HG03575 (cell line): ENCODE measurements at regions not wholly inside any gene's neighbourhood (a gene's known extent, or its start where the extent isn't known, plus 50 kb on each side); places are given as distances from the start of the nearest gene placed in this dataset.

Source experiments
- ATAC-seq: cut with Tn5 transposase; IDR thresholded peaks from one replicate; pipeline ENCODE4 v1.9.1; 2021; ENCODE audit not compliant: unreplicated experiment, insufficient number of reproducible peaks, low FRiP score; ENCODE audit errors: extremely low read depth

DNA sequence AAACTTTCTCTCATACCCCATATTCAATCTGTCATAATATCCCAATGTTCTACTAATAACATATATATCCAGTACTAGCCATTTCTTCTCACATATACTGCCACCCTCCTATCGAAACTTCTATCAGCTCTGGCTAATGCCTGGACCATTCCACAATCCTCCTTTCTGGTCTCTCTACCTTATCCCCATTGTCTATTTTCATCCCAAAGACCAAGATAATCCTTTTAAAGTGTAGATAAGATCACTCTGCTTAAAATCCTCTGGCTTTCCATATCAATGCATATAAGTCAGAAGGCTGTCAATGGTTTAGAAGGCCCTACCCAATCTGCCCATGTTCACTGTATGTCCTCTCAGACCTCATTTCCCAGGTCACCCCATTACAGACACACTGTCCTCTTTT is 229.6 kb downstream of the ZEB2 start:
- no peak for ATAC-seq

DNA sequence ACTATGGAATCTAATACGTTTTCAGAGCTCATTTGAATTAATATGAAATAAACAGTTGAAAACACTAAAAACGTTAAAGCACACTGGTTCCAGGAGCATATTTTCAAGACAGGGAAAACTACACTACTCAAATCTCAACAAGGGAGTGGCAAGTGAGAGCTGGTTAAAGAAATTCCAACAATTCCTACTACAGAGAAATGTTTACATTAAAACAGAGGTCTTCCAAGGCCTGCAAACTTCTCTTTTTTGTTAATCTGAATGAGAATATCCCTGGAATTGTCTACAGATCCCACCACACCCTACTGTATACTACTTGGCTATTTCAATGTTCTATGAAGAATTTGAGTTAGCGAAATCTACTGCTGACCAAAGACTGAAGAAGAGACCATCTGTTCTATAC is 231.5 kb downstream of the ZEB2 start:
- no peak for ATAC-seq

GRCh38 chr2:144285324-144285723 is 234.6 kb downstream of the ZEB2 start:
- no peak for ATAC-seq

GRCh38 chr2:144281476-144281875 is 238.4 kb downstream of the ZEB2 start:
- no peak for ATAC-seq

DNA sequence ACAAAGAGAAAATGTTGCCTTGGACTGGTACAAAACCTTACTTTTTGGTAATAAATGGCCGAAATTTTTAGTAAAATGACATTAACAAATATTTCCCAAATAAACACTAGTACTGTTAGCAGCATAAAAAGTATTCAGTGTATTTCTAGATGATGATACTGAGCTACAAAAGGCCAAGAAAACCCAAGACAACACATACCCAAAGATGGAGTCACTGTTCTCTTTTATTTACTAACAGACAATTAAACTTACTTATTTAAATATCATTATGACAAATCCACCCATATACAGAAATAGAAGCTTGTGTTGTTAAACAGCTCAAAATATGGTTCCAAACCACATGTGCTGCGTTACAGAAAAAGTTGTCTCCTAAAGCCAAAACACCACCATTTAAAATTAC is 239.9 kb downstream of the ZEB2 start:
- no peak for ATAC-seq

DNA sequence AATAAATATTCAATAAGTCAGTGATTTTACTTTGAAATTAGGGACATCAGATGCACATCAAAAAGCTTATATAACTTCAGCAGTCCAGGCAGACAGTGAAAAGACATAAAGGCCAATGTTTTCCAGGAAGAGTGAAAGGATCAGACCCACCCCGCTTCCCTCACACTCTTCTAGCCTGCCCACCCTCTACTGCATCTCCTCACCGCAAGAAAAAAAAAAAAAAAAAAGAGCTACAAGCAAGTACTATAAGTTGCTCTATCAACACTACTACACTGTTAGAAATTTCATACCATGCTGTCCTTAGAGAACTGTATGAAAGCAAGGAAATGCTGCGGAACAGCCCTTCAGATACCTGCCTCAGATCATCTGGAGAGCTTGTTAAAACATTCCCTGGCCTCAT is 240.8 kb downstream of the ZEB2 start:
- no peak for ATAC-seq

GRCh38 chr2:144277622-144278354 is 242.1 kb downstream of the ZEB2 start:
- ATAC-seq, result no peak

DNA sequence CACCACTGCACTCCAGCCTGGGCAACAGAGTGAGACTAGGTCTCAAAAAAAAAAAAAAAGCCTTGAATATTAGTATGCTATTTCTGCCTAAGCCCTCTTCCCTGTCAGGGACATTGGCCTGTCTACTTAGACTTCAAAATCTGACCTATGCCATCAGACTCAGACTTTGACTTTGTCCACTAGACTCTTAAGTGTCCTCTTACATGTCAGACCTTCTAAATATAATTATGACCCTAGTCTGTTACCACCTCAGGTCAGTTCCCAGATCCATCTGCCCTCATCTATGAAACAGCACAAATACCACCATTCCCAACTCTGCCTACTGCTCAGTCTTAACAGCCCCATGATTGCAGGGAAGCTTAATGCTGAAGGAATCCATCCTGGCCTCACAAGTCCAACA is 244.6 kb downstream of the ZEB2 start:
- ATAC-seq, result no peak

DNA sequence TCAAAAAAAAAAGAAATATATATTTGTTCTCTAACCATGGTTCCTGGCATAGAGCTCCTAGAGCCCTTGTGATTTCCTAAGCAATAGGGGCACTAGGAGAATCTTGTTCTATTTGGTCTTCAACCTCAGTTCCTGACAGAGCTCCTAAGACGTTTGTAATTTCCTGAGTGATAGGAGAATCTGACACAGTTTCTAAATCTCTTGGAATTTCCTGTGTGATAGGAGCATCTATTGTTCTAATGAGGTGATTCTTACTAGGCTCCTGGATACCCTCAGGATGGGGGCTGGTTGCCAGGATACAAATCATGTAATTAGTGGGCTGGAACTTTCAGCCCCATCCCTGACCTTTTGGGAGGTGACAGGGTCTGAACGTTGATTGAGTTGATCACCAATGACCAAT is 245.8 kb downstream of the ZEB2 start:
- no peak for ATAC-seq

DNA sequence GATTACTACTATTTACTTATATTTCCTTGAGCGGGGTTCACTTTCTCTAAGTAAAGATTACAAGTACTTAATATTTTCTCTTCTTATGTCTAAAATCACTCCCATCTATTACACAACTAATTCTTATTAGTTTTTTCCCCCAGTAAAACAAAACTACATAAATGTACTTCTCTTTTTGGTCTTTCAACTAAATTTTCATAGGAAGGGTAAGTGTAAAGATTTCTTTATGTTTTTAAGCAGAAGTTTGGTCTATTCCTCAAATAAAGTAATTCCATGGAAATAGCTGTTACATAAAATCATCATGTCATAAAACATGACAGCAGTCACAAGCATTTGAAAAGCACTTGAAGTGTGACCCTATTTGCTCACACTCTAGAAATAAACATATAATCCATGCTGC is 249.0 kb downstream of the ZEB2 start:
- ATAC-seq, result no peak

DNA sequence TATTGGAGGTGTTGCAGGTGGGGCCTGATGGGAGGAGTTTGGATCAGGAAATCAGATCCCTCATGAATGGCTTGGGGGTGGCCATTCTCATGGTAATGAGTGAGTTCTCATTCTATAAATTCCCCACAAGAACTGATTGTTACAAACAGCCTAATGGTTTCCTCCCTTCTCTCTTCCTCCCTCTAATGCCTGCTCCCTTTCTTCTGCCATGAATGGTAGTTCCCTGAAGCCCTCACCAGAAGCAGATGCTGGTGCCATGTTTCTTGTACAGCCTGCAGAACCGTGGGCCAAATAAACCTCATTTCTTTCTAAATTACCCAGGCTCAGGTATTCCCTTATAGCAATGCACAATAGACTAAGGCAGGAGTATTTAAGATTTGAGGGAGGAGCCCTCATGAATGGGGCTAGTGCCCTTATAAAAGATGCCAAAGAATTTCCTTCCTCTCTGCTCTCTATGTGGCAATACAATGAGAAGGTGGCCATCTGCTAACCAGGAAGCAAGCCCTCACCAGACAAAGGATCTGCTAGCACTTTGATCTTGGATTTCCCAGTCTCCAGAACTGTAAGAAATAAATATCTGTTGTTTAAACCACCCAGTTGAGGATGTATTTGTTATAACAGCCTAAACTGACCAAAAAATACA is 251.8 kb downstream of the ZEB2 start:
- no peak for ATAC-seq

- ATAC-seq, result no peak
Observed at GRCh38 chr2:144267239-144267638, 252.7 kb downstream of the ZEB2 start.

DNA sequence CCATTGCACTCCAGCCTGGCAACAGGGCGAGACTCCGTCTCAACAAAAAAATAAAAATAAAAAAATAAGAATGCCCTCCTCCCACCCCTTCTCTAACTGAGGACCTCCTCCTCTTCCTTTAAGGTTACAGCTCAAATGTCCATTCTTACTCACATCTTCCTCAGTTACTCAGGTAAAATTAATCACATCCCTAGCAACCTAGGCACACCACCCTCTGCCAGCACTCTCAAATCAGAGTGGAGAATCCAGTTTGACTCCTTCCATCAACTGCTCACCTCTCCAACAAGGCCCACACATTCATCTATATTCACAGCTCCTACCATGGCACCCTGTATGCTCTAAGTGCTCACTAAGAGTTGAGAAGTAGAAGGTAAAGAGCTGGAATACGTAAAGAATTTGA is 254.3 kb downstream of the ZEB2 start:
- ATAC-seq, result no peak

- no peak for ATAC-seq
Observed at GRCh38 chr2:144261966-144262365, 258.0 kb downstream of the ZEB2 start.

- no peak for ATAC-seq
Observed at GRCh38 chr2:144261336-144261735, 258.6 kb downstream of the ZEB2 start.

DNA sequence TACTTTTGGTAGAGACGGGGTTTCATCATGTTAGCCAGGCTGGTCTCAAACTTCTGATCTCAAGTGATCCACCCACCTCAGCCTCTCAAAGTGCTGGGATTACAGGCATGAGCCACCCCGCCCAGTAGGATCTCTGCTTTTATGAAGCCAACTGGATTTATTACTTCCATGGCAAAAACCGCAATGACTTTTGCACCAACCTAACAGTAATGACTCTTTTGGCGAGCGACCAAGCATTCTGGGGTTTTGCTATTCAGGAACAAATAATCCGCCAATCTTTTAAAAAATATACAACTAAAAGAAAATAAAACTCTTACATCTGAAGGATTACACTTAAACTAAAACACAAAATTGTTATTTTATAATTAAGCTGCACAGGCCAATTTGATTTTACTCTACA is 260.6 kb downstream of the ZEB2 start:
- no peak for ATAC-seq

DNA sequence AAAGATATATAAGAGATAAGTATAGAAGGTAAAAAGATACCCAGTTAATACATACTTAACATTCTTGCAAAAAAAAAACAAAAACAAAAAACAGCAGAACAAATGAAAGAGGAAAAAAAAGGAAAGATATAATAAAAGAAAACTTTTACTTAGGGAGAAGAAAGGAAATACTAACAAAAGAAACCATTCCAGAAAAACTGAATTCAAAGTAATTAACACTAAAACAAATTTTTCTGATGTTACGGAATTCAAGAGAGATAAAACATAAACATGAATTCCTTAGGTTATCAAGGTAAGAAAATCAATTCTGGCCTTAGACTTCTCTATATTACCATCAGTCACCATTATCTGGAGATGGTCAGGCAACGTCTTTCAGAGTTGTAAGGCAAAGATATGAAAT is 261.8 kb downstream of the ZEB2 start:
- ATAC-seq, result no peak

DNA sequence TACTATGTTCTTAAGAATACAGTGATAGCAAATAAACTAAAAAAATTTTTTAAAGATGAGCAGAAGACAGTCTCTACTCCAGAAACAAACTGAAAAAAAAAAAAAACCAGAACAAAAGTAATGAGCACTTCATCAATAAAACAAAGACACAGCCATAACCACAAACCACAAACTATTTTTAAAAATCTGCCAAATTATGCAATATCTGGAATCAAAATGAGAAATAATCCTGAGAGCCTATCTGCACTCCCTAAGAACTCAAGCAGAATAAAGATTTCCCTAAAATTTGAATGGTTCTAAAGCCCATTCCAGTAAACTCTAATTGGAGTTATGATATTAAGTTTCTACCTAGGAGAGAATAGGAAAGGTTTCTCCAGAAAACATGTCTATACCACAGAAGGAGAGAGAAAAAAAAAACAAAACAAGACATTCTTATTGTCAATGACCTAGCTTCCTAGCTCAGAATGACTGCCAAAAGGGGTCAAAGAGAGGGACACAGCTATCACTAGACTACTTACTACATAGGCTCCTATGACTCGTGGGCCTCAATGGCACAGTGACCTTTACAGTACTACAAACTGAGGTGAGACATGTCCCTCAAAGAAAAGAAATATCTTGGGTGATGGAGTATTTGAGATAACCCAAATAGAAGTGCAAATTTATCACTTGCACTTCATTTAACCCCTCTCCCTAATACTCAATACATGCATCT is 262.8 kb downstream of the ZEB2 start:
- ATAC-seq, result no peak

GRCh38 chr2:144254342-144255235 is 265.3 kb downstream of the ZEB2 start:
- ATAC-seq, result no peak
